Fibroblast of lung (primary cell): ENCODE measurements at regions not wholly inside any gene's neighbourhood (a gene's known extent, or its start where the extent isn't known, plus 50 kb on each side); places are given as distances from the start of the nearest gene placed in this dataset.

ENCODE experiments used
- DNase-seq, 2 donors: peaks; one replicate each; pipeline versions ENCODE4 v3.0.0 to v3.0.0-alpha.2; 2010; ENCODE audit warnings: low read depth in 2 of 2
- H2AFZ ChIP-seq: 2 replicates; pipeline ENCODE4 v1.5.1; 2012; ENCODE audit warnings: low read length, control low read depth, inconsistent platforms
- H3K27ac ChIP-seq: 2 replicates; pipeline ENCODE4 v1.5.1; 2011; ENCODE audit warnings: low read length, control low read depth; ENCODE audit not compliant: insufficient read depth
- H3K27me3 ChIP-seq: 2 replicates; pipeline ENCODE4 v1.5.1; 2011; ENCODE audit warnings: mild to moderate bottlenecking, low read length; ENCODE audit not compliant: control insufficient read depth, insufficient read depth
- H3K36me3 ChIP-seq: 2 replicates; pipeline ENCODE4 v1.5.1; 2011; ENCODE audit warnings: low read length; ENCODE audit not compliant: control insufficient read depth, insufficient read depth
- H3K4me1 ChIP-seq: 2 replicates; pipeline ENCODE4 v1.5.1; 2011; ENCODE audit warnings: low read length; ENCODE audit not compliant: control insufficient read depth, insufficient read depth; ENCODE audit errors: extremely low read depth
- H3K4me2 ChIP-seq: 2 replicates; pipeline ENCODE4 v1.5.1; 2011; ENCODE audit warnings: low read length, control low read depth; ENCODE audit not compliant: insufficient read depth; ENCODE audit errors: extremely low read depth
- H3K4me3 ChIP-seq, 4 experiments: fragments of 200-600 bp in 1 of 4; sonication (generic) in 1 of 4; replicated peaks in 1 of 4; 2 replicates each; pipeline ENCODE4 v1.5.1; 2011 to 2016; ENCODE audit warnings: low read length in 4 of 4, low read depth in 3 of 4, mild to moderate bottlenecking in 3 of 4, control low read depth in 2 of 4, inconsistent platforms in 1 of 4, mixed read lengths in 1 of 4; ENCODE audit not compliant: insufficient read depth in 1 of 4; ENCODE audit errors: control extremely low read depth in 1 of 4
- H3K79me2 ChIP-seq: 2 replicates; pipeline ENCODE4 v1.5.1; 2012; ENCODE audit warnings: mild to moderate bottlenecking, low read length, inconsistent platforms; ENCODE audit not compliant: control insufficient read depth, insufficient read depth
- H3K9ac ChIP-seq: 2 replicates; pipeline ENCODE4 v1.5.1; 2011; ENCODE audit warnings: mild to moderate bottlenecking, low read length, control low read depth; ENCODE audit not compliant: insufficient read depth
- H3K9me3 ChIP-seq: 2 replicates; pipeline ENCODE4 v1.5.1; 2012; ENCODE audit warnings: low read depth, low read length; ENCODE audit not compliant: control insufficient read depth, insufficient read depth
- H4K20me1 ChIP-seq: 2 replicates; pipeline ENCODE4 v1.5.1; 2011; ENCODE audit warnings: low read length; ENCODE audit not compliant: control insufficient read depth, insufficient read depth; ENCODE audit errors: extremely low read depth
- EZH2 ChIP-seq: IDR thresholded peaks from 2 replicates; pipeline ENCODE4 v1.5.1; 2012; ENCODE audit warnings: low read length, control low read depth, mild to moderate bottlenecking; ENCODE audit errors: missing control alignments
- TF ChIP-seq, protein P1 (sequence below), 2 donors: IDR thresholded peaks in 1 of 2; conservative IDR thresholded peaks in 1 of 2; 1 replicate in 1 of 2; 2 replicates in 1 of 2; pipeline ENCODE4 v1.5.1; 2011 to 2012; ENCODE audit warnings: low read length in 2 of 2, control low read depth in 1 of 2, inconsistent platforms in 1 of 2, low read depth in 1 of 2, mild to moderate bottlenecking in 1 of 2

DNA sequence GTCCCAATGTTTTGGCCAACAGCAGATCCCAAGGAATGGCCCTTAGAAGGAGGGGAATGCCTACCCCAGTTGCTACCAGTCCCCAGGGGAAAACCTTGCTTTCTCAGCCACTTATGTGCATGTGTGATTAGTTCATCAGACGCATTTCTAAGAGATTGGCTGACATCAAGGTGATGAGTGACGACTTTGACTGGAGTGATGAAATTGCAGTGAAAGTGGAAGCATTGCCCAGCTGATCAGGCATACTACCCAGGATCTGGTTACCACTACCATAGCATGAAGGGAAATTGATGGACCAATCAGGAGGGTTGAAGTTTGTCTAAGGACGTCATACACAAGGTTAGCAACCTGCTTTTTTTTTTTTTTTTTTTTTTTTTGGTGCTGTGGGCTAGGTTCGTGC lies 90.3 kb upstream of the ELMO1 start:
- H3K4me3 ChIP-seq, result no peak overlapping the region
- H3K9me3 ChIP-seq, result no peaks in the 10 kb centered on the region
- H3K4me1 ChIP-seq, result no peaks in the 10 kb centered on the region
- TF ChIP-seq EZH2, result no peak
- TF ChIP-seq, protein P1, sequence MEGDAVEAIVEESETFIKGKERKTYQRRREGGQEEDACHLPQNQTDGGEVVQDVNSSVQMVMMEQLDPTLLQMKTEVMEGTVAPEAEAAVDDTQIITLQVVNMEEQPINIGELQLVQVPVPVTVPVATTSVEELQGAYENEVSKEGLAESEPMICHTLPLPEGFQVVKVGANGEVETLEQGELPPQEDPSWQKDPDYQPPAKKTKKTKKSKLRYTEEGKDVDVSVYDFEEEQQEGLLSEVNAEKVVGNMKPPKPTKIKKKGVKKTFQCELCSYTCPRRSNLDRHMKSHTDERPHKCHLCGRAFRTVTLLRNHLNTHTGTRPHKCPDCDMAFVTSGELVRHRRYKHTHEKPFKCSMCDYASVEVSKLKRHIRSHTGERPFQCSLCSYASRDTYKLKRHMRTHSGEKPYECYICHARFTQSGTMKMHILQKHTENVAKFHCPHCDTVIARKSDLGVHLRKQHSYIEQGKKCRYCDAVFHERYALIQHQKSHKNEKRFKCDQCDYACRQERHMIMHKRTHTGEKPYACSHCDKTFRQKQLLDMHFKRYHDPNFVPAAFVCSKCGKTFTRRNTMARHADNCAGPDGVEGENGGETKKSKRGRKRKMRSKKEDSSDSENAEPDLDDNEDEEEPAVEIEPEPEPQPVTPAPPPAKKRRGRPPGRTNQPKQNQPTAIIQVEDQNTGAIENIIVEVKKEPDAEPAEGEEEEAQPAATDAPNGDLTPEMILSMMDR (conservative IDR thresholded peaks at IDR 0.05 in 1 of 2, IDR thresholded peaks at IDR 0.05 in 1 of 2; ENCODE audit: low read depth in 1 of 2, low read length in 2 of 2), result no peak
- no peak overlapping the region for H3K9ac ChIP-seq
- no peaks in the 10 kb centered on the region for H3K79me2 ChIP-seq
- H3K36me3 ChIP-seq, result no peaks in the 10 kb centered on the region
- no peak overlapping the region for H3K27ac ChIP-seq
- H4K20me1 ChIP-seq, result no peaks in the 10 kb centered on the region
- H2AFZ ChIP-seq, result no peak overlapping the region
- H3K4me2 ChIP-seq, result no peak overlapping the region
- no peak for DNase-seq
- no peaks in the 10 kb centered on the region for H3K27me3 ChIP-seq

DNA sequence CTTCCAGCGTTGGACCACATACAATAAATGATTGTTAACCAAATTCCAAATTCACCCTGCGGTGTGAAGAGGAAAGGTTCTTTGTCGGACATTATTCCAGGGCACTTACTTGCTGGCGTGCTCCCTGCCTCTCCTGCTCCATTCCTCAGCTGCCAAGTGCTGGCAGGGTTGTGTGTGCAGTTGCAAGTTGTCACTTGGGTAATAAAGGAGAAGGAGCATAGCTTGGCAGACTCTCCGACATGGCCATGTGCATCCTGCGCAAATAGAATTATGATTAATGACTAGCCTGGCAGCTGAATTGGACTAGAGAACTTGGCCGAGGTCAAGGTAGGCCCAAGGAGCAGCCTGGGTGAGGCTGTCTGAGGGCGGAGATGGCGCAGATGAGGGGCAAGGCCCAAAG lies 92.3 kb upstream of the ELMO1 start:
- Histone ChIP-seq H3K79me2 (no peaks in the 10 kb centered on the region), H3K9ac (no peak overlapping the region), H2AFZ (no peak overlapping the region), H3K27me3 (no peaks in the 10 kb centered on the region), H4K20me1 (no peaks in the 10 kb centered on the region), H3K4me2 (no peak overlapping the region), H3K27ac (no peak overlapping the region), H3K4me3 (no peak overlapping the region), H3K4me1 (no peaks in the 10 kb centered on the region), H3K9me3 (no peaks in the 10 kb centered on the region), H3K36me3 (no peaks in the 10 kb centered on the region)
- TF ChIP-seq, protein P1 (conservative IDR thresholded peaks at IDR 0.05 in 1 of 2, IDR thresholded peaks at IDR 0.05 in 1 of 2; ENCODE audit: low read depth in 1 of 2, low read length in 2 of 2), result no peak
- TF ChIP-seq EZH2, result no peak
- no peak for DNase-seq

DNA sequence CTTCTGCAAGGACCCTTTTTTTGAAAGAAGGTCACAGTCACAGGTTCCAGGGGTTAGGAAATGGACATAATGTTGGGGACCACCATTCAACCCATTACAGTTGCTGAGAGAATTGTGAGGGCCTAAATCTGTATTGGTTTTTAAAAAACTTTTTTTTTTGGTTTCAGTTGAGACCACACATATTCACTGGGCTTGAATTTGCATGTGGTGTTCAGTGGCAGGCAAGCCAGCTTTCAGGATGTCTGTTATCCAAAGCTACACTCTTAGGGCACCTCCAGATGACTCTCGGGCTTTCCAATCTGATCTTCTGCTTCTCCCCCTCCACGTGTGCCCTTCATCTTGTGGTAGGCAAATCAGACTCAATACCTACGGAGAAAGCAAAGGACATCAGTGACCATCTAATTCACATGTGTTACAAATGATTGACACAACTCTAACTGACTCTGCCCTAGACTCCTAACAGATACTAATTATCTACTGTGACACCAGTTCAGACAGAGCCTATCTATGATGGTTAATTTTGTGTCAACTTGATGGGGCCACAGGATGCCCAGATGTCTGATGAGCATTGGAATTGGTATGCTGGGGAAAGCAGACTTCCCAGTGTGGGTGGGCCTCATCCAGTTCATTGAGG lies 93.3 kb upstream of the ELMO1 start:
- Histone ChIP-seq H3K27me3 (no peaks in the 10 kb centered on the region), H3K79me2 (no peaks in the 10 kb centered on the region), H4K20me1 (no peaks in the 10 kb centered on the region), H3K27ac (no peak overlapping the region), H3K4me3 (no peak overlapping the region), H3K9ac (no peak overlapping the region), H2AFZ (no peak overlapping the region), H3K4me1 (no peaks in the 10 kb centered on the region), H3K36me3 (no peaks in the 10 kb centered on the region), H3K9me3 (no peaks in the 10 kb centered on the region), H3K4me2 (no peak overlapping the region)
- DNase-seq, result no peak
- TF ChIP-seq, protein P1 (conservative IDR thresholded peaks at IDR 0.05 in 1 of 2, IDR thresholded peaks at IDR 0.05 in 1 of 2; ENCODE audit: low read depth in 1 of 2, low read length in 2 of 2), result no peak
- no peak for TF ChIP-seq EZH2
